HG02759 (cell line): ENCODE measurements at regions not wholly inside any gene's neighbourhood (a gene's known extent, or its start where the extent isn't known, plus 50 kb on each side); places are given as distances from the start of the nearest gene placed in this dataset.

ENCODE experiments used
- ATAC-seq: cut with Tn5 transposase; IDR thresholded peaks from one replicate; pipeline ENCODE4 v1.9.1; 2021; ENCODE audit warnings: mild to moderate bottlenecking, moderate library complexity; ENCODE audit not compliant: unreplicated experiment

- ATAC-seq, result no peak
Measured at GRCh38 chr6:54056105-54056504, 55.1 kb upstream of the MLIP start.

GRCh38 chr6:54057058-54057457, 54.2 kb upstream of the MLIP start:
- no peak for ATAC-seq

- ATAC-seq, result no peak
Measured at GRCh38 chr6:54058236-54058635, 53.0 kb upstream of the MLIP start.

- ATAC-seq, result no peak
Measured at GRCh38 chr6:54059683-54060082, 51.6 kb upstream of the MLIP start.

GRCh38 chr6:54060286-54060685, 51.0 kb upstream of the MLIP start:
- no peak for ATAC-seq
